ENCODE measurements at regions not wholly inside any gene's neighbourhood (a gene's known extent, or its start where the extent isn't known, plus 50 kb on each side); places are given as distances from the start of the nearest gene placed in this dataset.
"Not testable (repeated sequence)": the region's sequence is repeated elsewhere in the genome, so short reads cannot be mapped to it uniquely, and the experiment has no call there.

DNA sequence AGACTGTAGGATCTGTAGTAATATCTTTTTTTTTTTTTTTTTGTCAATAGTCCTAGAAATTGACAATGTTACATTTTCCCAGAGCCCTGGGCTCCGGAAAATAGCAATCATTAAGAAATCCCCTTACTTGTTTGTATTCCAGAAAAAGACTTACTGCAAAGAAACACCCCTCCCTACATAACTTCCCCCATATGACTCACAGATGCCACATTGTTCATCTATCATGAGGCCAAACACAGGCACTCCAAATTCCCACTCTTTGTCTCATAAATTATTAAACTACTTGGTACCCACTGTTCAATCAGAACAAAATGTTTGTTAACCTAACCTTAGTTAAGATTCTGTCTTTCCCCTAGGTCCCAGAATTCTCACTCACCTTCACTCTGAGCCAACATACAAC lies 53.5 kb downstream of the TEX51 start:
- TF ChIP-seq CTCF (IDR thresholded peaks at IDR 0.05; ENCODE audit: borderline replicate concordance, insufficient read depth, low read depth, low read length), result no peak
- no peak overlapping the region for H3K4me3 ChIP-seq (ENCODE audit: low read depth, low read length)

GRCh38 chr2:126953483-126953882 lies 54.8 kb downstream of the TEX51 start:
- no peak overlapping the region for H3K4me3 ChIP-seq (ENCODE audit: low read depth, low read length)
- TF ChIP-seq CTCF (IDR thresholded peaks at IDR 0.05; ENCODE audit: borderline replicate concordance, insufficient read depth, low read depth, low read length), result no peak

GRCh38 chr2:126954831-126955230 lies 56.1 kb downstream of the TEX51 start:
- TF ChIP-seq CTCF (IDR thresholded peaks at IDR 0.05; ENCODE audit: borderline replicate concordance, insufficient read depth, low read depth, low read length), result no peak
- no peak overlapping the region for H3K4me3 ChIP-seq (ENCODE audit: low read depth, low read length)

- not testable (repeated sequence) for H3K4me3 ChIP-seq (ENCODE audit: low read depth, low read length)
Measured at GRCh38 chr2:126956773-126957172, 58.1 kb downstream of the TEX51 start.

GRCh38 chr2:126963390-126963789 lies 64.7 kb downstream of the TEX51 start:
- no peak overlapping the region for H3K4me3 ChIP-seq (ENCODE audit: low read depth, low read length)
- no peak for TF ChIP-seq CTCF (IDR thresholded peaks at IDR 0.05; ENCODE audit: borderline replicate concordance, insufficient read depth, low read depth, low read length)

DNA sequence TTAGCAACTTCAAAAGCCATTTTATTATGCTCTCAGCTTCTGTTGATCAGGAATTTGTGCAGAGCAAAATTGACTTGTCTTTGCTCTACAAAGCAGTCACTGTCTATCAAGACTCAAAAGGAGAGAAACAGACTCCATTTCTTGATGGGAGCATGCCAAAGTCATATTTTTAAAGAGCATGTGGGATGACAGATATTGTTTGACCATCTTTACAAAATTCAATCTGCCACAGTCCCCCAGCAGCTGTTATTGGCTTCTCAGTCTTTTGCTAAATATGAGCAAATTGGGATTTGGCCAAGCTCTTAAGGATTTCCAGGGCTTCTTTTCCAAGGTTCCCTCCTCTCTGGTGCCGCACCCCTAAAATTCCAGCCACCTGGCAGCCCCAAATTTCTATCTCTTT lies 67.9 kb downstream of the TEX51 start:
- TF ChIP-seq CTCF (IDR thresholded peaks at IDR 0.05; ENCODE audit: borderline replicate concordance, insufficient read depth, low read depth, low read length), result no peak
- H3K4me3 ChIP-seq (ENCODE audit: low read depth, low read length), result no peak overlapping the region

DNA sequence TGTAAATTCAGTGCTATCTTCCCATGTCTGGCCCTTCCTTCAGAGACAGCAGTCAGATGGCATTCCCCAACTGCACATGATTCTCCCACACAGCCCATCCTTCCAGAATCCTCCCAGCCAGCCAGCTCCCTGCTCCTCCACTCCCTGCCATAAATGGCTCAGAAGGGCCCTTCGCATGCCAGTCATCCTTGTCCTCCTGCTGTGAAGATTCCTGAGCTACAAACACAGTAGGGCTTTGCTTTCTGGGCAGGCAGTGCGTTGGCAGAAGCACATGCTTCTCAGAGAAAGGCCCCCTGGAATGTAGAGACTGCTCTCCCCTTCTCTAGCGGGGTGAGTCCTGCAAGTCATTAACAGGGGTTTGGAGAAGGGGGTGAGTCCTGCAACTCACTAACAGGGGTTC lies 71.9 kb downstream of the TEX51 start:
- TF ChIP-seq CTCF (IDR thresholded peaks at IDR 0.05; ENCODE audit: borderline replicate concordance, insufficient read depth, low read depth, low read length), result no peak
- H3K4me3 ChIP-seq (ENCODE audit: low read depth, low read length), result no peak overlapping the region

DNA sequence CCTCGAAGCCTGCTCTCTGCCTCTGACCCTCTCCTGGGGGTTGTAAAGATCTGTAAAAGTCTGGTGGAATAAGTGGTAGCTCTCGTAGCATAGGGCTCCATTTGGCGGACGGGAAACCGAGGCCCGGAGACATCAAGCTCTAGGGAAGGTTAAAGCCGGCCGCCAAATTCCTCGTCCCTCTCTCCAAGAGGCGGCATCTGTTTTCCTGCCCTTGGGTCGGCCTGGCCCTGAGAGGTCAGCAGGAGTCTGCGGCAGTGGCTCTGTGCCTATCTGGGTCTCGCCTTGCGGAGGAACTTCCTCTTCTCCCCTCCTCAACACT lies 72.4 kb downstream of the TEX51 start:
- no peak overlapping the region for H3K4me3 ChIP-seq (ENCODE audit: low read depth, low read length)
- no peak for TF ChIP-seq CTCF (IDR thresholded peaks at IDR 0.05; ENCODE audit: borderline replicate concordance, insufficient read depth, low read depth, low read length)

Measured in GM12875 (cell line).